ENCODE measurements at regions not wholly inside any gene's neighbourhood (a gene's known extent, or its start where the extent isn't known, plus 50 kb on each side); places are given as distances from the start of the nearest gene placed in this dataset.

GRCh38 chr2:82708681-82709080 lies 1750.4 kb downstream of the SUCLG1 start:
- no peak for DNase-seq
- Mint-ChIP-seq H3K4me3 (no peak overlapping the region), H3K27me3 (no peaks in the 10 kb centered on the region), H3K36me3 (no peaks in the 10 kb centered on the region), H3K9me3 (peaks cover 7% of the 10 kb centered on the region), H3K4me1 (no peaks in the 10 kb centered on the region), H3K27ac (no peak overlapping the region)
- CTCF ChIA-PET: interaction anchor here (0.6 kb wide), 1 partner anchor 673 kb away, joined by 3 read pairs; no protein-coding TSS in a partner anchor

GRCh38 chr2:82697231-82697630 lies 1761.8 kb downstream of the SUCLG1 start:
- CTCF ChIA-PET: no interaction called here
- Mint-ChIP-seq H3K36me3 (no peaks in the 10 kb centered on the region), H3K4me1 (no peaks in the 10 kb centered on the region), H3K4me3 (no peak overlapping the region), H3K27me3 (no peaks in the 10 kb centered on the region), H3K9me3 (peaks cover 12% of the 10 kb centered on the region), H3K27ac (no peak overlapping the region)
- no peak for DNase-seq

- Mint-ChIP-seq H3K4me1 (no peaks in the 10 kb centered on the region), H3K36me3 (no peaks in the 10 kb centered on the region), H3K9me3 (peaks cover 14% of the 10 kb centered on the region), H3K4me3 (no peak overlapping the region), H3K27me3 (no peaks in the 10 kb centered on the region), H3K27ac (no peak overlapping the region)
- DNase-seq: no peak
- CTCF ChIA-PET: no interaction called here
Measured at GRCh38 chr2:82694431-82694830, 1764.6 kb downstream of the SUCLG1 start.

- Mint-ChIP-seq H3K4me3 (no peak overlapping the region), H3K9me3 (peaks cover 4% of the 10 kb centered on the region), H3K27ac (no peak overlapping the region), H3K36me3 (no peaks in the 10 kb centered on the region), H3K27me3 (no peaks in the 10 kb centered on the region), H3K4me1 (no peaks in the 10 kb centered on the region)
- DNase-seq: no peak
- CTCF ChIA-PET: no interaction called here
Measured at GRCh38 chr2:82690757-82691411, 1768.2 kb downstream of the SUCLG1 start.

- Mint-ChIP-seq H3K4me3 (no peak overlapping the region), H3K27me3 (no peaks in the 10 kb centered on the region), H3K9me3 (peaks cover 11% of the 10 kb centered on the region), H3K36me3 (no peaks in the 10 kb centered on the region), H3K27ac (no peak overlapping the region), H3K4me1 (no peaks in the 10 kb centered on the region)
- DNase-seq: no peak
- CTCF ChIA-PET: no interaction called here
Measured at GRCh38 chr2:82675186-82675585, 1783.9 kb downstream of the SUCLG1 start.

GRCh38 chr2:82674652-82675051 lies 1784.4 kb downstream of the SUCLG1 start:
- H3K9me3 Mint-ChIP-seq: peaks cover 11% of the 10 kb centered on the region

GRCh38 chr2:82667491-82667890 lies 1791.6 kb downstream of the SUCLG1 start:
- Mint-ChIP-seq H3K36me3 (no peaks in the 10 kb centered on the region), H3K27me3 (no peaks in the 10 kb centered on the region), H3K4me3 (no peak overlapping the region), H3K4me1 (no peaks in the 10 kb centered on the region), H3K9me3 (peaks cover 8% of the 10 kb centered on the region), H3K27ac (no peak overlapping the region)
- no peak for DNase-seq
- CTCF ChIA-PET: no interaction called here

More at GRCh38 chr2:82674652-82675051, 1784.4 kb downstream of the SUCLG1 start:
- Mint-ChIP-seq H3K27ac (no peak overlapping the region), H3K4me3 (no peak overlapping the region), H3K4me1 (no peaks in the 10 kb centered on the region), H3K36me3 (no peaks in the 10 kb centered on the region), H3K27me3 (no peaks in the 10 kb centered on the region)
- DNase-seq: no peak
- CTCF ChIA-PET: no interaction called here

GRCh38 chr2:82665691-82666090 lies 1793.4 kb downstream of the SUCLG1 start:
- Mint-ChIP-seq H3K4me1 (no peaks in the 10 kb centered on the region), H3K4me3 (no peak overlapping the region), H3K36me3 (no peaks in the 10 kb centered on the region), H3K9me3 (peaks cover 8% of the 10 kb centered on the region), H3K27ac (no peak overlapping the region), H3K27me3 (no peaks in the 10 kb centered on the region)
- DNase-seq: no peak
- CTCF ChIA-PET: no interaction called here

GRCh38 chr2:82657106-82657505 lies 1802.0 kb downstream of the SUCLG1 start:
- H3K4me1 Mint-ChIP-seq: no peaks in the 10 kb centered on the region

GRCh38 chr2:82656420-82656819 lies 1802.7 kb downstream of the SUCLG1 start:
- H3K4me1 Mint-ChIP-seq: no peaks in the 10 kb centered on the region
- H3K27ac Mint-ChIP-seq: no peak overlapping the region
- H3K36me3 Mint-ChIP-seq: no peaks in the 10 kb centered on the region
- DNase-seq: no peak
- H3K4me3 Mint-ChIP-seq: no peak overlapping the region
- CTCF ChIA-PET: no interaction called here
- peaks cover 13% of the 10 kb centered on the region for H3K9me3 Mint-ChIP-seq
- H3K27me3 Mint-ChIP-seq: no peaks in the 10 kb centered on the region

More at GRCh38 chr2:82657106-82657505, 1802.0 kb downstream of the SUCLG1 start:
- no peak overlapping the region for H3K4me3 Mint-ChIP-seq
- no peaks in the 10 kb centered on the region for H3K36me3 Mint-ChIP-seq
- DNase-seq: no peak
- H3K27me3 Mint-ChIP-seq: no peaks in the 10 kb centered on the region
- CTCF ChIA-PET: no interaction called here
- peaks cover 13% of the 10 kb centered on the region for H3K9me3 Mint-ChIP-seq
- H3K27ac Mint-ChIP-seq: no peak overlapping the region

- CTCF ChIA-PET: interaction anchor here (0.5 kb wide), 1 partner anchor 18 kb away, joined by 3 read pairs; no protein-coding TSS in a partner anchor
- H3K36me3 Mint-ChIP-seq: no peaks in the 10 kb centered on the region
Measured at GRCh38 chr2:82652117-82652516, 1807.0 kb downstream of the SUCLG1 start.

GRCh38 chr2:82650038-82650437 lies 1809.0 kb downstream of the SUCLG1 start:
- Mint-ChIP-seq H3K36me3 (no peaks in the 10 kb centered on the region), H3K27me3 (no peaks in the 10 kb centered on the region), H3K4me1 (no peaks in the 10 kb centered on the region), H3K9me3 (peaks cover 12% of the 10 kb centered on the region), H3K4me3 (no peak overlapping the region), H3K27ac (no peak overlapping the region)
- no peak for DNase-seq
- CTCF ChIA-PET: no interaction called here

More at GRCh38 chr2:82652117-82652516, 1807.0 kb downstream of the SUCLG1 start:
- Mint-ChIP-seq H3K4me1 (no peaks in the 10 kb centered on the region), H3K4me3 (no peak overlapping the region), H3K27ac (no peak overlapping the region), H3K9me3 (peaks cover 13% of the 10 kb centered on the region), H3K27me3 (no peaks in the 10 kb centered on the region)
- no peak for DNase-seq

- no peaks in the 10 kb centered on the region for H3K36me3 Mint-ChIP-seq
- H3K4me3 Mint-ChIP-seq: no peak overlapping the region
- no peaks in the 10 kb centered on the region for H3K27me3 Mint-ChIP-seq
- DNase-seq: no peak
- peaks cover 18% of the 10 kb centered on the region for H3K9me3 Mint-ChIP-seq
- CTCF ChIA-PET: no interaction called here
- H3K4me1 Mint-ChIP-seq: no peaks in the 10 kb centered on the region
- no peak overlapping the region for H3K27ac Mint-ChIP-seq
Measured at GRCh38 chr2:82641598-82642180, 1817.4 kb downstream of the SUCLG1 start.

GRCh38 chr2:82636402-82637020 lies 1822.6 kb downstream of the SUCLG1 start:
- DNase-seq: no peak
- CTCF ChIA-PET: no interaction called here
- Mint-ChIP-seq H3K36me3 (no peaks in the 10 kb centered on the region), H3K27me3 (no peaks in the 10 kb centered on the region), H3K4me3 (no peak overlapping the region), H3K27ac (no peak overlapping the region), H3K9me3 (peaks cover 21% of the 10 kb centered on the region), H3K4me1 (no peaks in the 10 kb centered on the region)

- CTCF ChIA-PET: no interaction called here
- no peak for DNase-seq
Measured at GRCh38 chr2:82599021-82599420, 1860.1 kb downstream of the SUCLG1 start.

More at GRCh38 chr2:82599021-82599420, 1860.1 kb downstream of the SUCLG1 start:
- Mint-ChIP-seq H3K4me3 (no peak overlapping the region), H3K27ac (no peak overlapping the region), H3K9me3 (peaks cover 3% of the 10 kb centered on the region), H3K27me3 (no peaks in the 10 kb centered on the region), H3K36me3 (no peaks in the 10 kb centered on the region), H3K4me1 (no peaks in the 10 kb centered on the region)
